Fibroblast of upper back skin (primary cell): ENCODE measurements at regions not wholly inside any gene's neighbourhood (a gene's known extent, or its start where the extent isn't known, plus 50 kb on each side); places are given as distances from the start of the nearest gene placed in this dataset.
"Not testable (repeated sequence)": the region's sequence is repeated elsewhere in the genome, so short reads cannot be mapped to it uniquely, and the experiment has no call there.

Experiments used
- DNase-seq: peaks from one replicate; pipeline ENCODE4 v3.0.0-alpha.2; 2013

DNA sequence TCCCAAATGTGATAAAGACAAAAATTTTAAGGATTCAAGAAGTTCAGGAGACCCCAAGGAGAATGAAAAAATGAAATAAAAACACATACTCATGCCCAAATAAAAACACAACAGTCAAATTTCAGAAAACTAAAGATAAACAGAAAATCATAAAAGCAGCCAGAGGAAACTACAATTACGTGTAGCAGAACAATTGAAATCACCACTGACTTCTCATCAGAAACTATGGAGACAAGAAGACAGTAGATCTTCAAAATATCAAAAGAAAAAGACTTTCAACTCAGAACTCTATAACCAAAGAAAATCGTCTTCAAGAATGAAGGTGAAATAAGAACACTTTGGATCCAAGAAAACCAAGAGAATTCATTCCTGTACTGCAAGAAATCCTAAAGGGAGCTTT lies 54.9 kb downstream of the DIO3 start:
- DNase-seq, result no peak

DNA sequence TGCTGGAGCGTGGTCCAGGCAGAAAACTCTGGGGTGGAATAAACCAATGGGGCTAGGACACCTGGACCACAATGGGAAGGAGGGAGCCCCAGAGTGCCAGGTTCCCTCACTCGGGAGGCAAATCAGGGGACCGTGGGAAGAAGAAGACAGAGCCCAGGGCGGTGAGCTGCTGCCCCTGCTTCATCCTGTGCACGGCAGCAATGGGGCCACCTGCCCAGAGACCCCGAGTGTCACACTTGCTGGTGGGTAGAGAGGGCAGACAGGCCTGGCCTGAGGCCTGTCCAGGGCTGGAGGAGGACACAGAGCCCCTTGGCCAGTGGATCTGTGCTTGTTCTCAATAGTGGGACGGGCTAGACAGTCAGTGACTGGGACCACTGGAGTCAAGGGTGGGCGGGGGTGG lies 58.2 kb downstream of the DIO3 start:
- no peak for DNase-seq

DNA sequence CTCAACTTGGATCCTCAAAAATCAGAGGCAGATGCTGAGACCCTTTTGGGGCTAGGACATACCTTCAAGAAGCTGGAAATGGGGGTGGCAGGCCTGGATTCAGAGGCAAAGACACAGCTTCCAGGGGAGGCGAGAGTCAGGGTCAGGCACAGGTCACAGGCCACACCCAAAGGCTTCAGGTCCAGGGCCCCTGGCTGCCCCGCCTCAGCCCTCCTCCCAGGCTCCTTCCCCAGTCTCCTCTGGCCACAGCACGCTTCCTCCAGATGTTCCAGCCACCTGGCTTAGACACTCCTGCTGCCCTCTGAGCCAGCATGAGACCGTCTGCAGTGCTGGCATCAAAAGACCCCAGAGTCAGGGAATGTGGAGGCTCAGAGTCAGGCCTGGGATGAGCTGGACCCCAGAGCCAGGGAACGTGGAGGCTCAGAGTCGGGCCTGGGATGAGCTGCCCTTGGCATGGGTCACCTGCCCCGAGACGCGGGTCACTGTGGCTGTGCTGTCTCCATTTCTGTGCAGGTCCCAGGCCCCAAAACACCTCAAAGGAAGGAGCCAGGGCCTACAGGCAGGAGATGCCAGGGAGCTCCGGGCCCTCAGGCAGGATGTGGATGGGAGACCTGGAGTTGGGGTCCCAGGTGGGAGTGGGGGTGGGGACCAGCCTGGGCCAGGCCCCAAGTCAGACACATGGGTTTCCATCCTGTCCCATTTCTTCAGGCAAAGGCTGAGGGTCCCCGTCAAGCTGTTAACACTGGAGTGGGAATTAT lies 58.9 kb downstream of the DIO3 start:
- no peak for DNase-seq

DNA sequence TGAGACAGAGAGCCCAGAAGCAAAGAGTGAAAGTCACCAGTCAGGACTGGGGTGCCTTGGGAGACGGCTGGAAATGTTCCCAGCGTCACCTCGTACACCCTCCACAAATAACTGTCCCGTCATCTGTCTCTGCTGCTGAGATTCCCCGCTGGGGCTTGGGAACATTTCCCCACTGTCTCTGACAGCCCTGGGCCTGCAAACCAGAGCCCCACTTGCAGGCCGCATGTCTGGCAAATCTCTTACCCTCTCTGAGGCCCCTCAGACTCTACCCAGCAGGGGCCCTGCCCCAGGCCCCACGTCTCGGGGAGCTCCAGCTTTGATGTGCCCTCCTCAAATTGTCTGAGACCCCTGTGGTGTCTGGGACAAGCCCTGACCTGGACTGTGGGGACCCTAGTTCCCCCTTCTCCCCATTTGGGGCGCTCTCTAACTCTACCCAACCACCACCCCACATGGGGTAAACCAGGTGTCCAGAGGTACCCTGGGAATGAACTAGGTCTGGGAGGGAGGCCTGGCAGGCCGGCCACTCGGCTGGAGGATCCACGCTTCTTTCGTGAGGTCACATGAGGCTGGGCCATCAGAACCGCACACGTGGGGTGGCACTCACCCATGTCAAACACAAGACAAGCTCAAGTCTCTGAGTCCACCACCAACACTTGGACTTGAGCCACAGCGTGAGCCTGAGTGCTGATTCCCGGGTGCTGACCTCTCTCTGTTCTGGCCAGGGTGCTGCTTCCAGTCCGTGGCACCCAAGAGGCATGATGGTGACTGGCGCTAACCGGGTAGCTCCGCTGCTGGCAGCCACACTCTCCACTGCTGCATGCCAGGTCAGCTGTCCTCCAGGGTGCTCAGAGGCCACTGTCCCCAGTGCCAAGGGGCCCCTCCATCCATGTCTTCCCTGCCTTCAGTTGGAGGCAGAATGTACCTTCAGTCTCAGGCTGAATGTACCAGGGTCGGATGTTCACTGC lies 59.8 kb downstream of the DIO3 start:
- no peak for DNase-seq

DNA sequence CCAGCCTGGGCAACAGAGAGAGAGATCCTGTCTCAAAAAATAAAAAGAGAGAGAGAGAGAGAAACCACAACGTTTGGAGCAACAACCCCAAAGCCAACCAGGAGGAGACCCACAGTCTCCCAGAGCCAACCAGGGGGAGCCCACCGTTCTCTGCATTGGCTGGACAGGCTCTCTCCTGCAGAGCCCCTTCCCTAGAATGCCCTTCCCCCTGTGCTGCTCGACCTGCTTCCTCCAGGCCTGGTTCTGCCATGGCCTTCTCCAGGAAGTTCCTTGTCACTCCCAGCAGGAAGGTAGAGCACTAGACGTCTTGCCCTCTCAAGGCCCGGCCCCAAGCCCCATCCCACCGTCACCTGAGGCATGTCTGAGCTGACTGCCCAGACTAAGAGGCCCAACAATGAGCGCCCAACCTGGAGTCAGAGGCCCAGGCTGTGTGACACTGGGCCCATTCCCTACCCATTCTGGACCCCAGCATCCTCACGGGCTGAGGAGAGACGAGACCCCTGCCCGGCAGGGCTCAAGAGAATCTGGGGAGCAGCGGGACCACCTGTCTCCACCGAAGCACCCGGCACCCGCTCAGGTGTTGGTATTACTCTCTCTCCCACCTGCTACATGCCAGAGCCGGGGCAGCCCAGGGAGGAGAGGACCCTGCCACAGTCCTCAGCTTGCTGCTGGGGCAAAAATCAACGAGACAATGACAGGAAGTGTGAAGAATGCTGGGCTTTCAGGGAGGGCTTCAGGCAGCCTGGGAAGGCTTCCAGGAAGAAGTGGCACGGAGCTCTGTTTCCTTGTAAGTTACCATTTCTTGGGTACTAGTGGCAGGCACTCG lies 61.2 kb downstream of the DIO3 start:
- DNase-seq, result no peak

DNA sequence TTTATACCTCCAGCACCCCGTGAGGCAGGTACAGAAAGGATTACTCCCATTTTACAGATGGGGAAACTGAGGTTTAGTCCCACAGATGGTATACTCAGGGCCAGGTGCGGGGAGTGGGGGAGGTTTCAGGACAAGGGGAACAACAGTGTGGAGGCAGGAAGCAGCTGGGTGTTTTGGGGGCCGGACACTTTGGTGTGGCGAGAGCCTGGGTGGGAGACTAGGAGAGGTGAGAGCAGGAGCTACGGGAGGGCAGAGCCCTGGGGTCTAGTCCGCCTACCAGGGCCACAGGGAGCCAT lies 61.7 kb downstream of the DIO3 start:
- no peak for DNase-seq

DNA sequence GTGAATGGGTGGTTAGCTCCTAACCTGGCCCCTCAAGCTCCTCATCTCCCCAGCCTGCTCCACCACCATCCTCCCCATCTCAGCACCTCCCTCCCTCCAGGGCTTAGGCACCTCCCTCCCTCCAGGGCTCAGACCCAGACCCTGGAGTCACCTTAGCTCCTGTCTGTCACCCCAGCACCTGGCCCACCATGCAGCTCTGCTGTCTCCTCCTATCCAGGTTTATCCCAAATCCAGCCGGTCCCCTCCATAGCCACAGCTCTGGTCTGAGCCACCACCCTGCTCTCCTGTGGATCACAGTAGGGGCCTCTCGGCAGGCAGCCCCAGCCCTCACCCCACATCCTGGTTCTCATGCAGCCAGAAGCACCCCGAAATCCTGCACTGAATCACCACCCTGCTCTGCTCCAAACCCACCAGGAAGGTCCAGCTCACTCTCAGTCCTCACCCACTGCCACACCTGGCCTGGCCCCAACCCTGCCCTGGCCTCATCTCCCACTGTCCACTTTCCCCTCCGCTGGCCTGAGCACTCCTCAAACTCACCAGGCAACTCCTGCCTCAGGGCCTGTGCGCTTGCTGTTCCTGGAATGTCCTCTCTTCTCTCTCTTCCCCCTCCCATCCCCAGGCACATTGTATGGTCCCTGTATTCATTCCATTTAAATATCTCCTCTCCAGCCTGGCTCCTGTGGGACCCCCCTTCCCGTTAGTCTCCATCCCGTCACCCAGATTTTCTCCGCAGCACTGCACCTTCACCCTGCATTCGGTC lies 62.6 kb downstream of the DIO3 start:
- DNase-seq, result no peak

DNA sequence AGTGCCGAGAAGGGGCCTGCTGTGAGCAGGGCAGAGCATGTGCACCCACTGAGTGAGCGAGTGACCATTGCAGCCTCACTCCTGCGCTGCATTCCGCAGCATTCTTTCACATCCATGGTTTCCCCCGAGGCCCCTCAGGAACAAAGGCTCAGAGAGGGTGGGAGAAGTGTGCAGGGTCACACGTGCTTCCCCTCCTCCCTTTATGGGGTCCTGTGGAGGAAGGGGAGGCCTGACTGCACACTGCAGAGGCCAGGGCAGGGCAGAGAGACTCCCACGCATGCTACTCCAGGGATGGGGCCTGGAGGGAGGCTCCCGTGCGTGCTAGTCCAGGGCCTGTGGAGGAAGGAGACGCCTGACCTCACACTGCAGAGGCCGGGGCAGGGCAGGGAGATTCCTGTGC lies 63.2 kb downstream of the DIO3 start:
- no peak for DNase-seq

DNA sequence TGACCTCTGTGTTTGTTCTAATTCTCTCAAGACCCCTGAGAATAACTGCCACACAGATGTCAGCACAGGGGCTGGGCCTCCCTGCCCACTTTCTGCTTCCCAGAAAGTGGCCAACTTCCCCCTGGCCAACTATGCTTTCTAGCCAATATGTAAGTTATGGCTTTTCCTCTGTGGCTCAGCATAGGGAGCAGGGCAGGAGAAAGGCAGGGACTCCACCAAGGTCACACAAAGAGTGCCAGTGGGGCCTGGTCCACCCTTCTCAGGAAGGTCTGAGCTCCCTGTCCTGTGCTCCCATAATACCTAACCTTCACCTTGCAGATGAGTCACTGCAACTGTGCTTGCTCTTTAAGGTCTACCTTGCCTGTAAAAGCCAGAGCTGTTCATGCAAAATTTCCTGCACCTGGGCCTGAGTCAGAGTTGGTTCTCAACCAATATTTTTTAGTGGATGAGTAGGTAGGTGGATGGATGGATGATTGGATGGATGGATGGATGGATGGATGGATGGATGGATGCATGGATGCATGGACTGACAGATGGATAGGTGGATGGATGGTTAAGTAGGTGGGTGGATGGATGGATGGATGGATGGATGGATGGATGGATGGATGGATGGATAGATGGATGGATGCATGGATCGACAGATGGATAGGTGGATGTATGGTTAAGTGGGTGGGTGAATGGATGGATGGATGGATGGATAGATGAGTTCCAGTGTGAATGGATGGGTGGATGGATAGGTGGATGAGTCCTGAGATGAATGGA lies 64.2 kb downstream of the DIO3 start:
- DNase-seq, result no peak

DNA sequence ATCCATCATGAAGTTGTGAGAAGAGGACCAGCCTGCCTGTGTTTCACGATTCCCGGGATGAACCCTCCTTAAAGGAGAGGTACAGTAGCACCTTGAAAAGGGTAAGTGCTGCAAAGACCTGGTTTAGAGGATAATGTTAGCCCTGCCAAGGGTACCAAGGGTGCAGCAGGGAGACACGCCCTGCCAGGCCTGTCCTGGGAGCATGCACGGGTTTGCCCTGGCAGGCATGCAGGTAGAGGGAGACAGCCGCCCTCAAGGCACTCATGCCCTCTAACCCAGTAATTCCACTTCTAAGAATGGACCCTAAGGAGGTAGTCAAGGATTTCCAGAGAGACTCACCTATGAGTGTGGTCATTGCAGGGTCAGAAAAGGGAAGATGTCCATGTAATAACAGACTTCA lies 65.0 kb downstream of the DIO3 start:
- no peak for DNase-seq

DNA sequence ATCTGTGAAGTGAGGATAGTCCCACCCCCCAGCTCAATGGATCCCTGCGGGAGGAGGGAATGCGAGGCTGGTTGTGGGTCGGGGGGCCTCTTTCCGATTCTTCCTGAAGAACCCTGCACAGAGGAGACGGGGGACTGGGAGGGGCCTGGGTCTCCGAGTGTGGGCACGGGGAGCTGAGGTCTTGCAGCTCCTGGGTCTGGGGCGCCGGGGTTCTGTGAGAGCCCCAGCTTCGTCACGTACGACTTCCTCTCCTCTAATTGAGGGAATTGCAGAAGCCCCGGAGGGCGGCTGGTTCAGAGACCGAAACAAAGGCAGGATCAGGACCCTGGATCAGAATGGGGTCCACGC lies 66.6 kb downstream of the DIO3 start:
- no peak for DNase-seq

DNA sequence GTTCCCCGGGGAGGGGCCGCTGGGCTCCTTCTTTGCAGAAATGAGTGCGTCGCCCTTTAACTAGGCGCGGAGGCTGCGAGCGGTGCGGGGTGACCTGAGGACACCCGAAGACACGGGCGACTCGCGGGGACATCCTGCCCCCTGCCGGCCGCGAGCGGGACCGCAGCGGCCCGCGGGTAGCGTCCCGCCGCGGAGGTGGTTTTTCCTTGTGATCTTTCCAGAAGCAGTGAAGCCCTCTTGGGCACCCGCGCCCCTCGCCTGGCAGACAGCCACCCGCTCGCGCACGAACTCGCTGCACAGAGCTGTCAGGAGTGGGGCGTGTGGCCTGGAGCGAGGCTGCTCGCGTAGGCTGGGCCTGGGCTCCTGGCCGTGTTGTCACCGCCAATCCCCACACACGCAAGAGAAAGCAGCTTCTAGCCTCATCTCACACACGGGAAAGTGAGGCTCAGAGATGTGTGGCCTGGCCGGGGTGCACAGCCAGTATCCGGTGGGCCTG lies 67.2 kb downstream of the DIO3 start:
- DNase-seq, result peak; percentile 57

DNA sequence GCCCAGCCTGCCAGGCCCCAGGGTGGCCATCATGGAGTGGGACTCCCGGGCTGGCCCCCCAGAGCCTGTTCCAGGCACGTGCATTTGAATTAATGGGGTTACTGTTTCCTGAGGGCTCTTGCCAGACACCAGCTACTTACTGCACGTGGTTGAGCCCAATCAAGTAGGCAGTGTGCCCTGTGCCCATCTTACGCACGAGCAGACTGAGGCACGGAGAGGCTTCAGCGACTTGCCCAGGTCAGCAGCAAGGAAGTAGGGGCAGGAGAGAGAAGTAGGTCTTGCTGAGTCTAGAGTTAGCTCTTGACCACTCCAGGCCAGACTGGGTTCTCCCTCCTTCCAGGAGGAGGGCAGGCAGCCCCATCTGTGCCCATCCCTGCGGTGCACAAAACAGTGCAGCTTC lies 67.7 kb downstream of the DIO3 start:
- no peak for DNase-seq

DNA sequence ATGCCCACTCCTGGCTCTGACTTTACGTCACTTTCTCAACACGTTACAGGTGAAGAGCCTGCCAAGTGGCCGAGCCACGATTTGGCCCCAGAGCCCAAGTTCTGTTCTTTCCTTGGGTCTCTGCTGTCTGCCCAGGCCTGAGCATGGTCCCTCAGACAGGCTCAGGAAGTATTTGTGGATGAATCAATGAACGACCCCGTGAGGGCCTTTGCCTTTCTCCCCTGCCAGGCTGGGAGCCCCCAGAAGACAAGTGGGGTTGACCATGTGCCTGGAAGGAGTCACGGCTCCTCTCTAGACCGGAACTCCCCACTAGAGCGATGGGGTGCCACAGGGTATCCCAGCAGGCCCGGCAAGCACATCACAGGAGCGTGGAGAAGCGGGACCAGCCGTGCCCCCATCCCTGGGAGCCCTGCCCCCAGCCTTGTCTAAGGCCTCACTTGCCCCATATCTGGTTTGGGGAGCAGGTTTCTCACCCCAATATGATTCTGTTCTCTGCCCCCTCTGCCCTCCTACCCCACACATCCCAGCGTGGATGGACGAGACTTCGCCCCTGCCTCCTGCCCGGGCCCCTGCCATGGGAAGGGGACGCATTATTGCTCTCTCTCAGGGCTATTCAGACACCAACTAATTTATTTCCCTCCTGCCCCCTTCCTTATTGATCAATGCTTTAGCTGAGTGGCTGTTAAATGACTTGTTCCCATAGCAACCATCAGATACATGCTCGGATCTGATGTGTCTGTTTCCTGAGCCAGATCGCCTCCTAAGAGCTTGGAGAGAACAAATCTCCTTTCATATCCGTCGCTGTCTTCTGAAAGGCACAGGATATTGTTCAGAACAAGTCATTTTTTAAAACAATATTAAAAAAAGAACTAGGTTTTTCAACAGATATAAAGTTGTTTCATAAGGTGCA lies 69.0 kb downstream of the DIO3 start:
- no peak for DNase-seq

DNA sequence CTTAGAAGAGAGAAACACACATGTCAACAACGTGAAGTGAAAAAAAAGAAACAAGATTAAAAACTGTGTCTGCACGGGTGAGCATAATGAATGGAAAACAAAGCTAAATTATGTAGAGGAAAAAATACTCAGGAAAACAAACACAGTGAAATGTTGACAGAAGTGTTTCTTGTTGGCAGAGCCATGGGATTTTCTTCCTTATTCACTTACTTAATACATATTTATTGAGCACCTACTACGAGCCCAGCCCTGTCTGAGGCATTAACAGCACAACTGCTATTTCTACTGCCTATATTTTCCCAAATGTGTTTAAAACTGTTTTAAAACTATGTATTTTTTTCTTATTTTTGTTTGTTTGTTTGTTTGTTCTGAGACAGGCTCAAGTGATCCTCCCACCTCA lies 69.9 kb downstream of the DIO3 start:
- no peak for DNase-seq

DNA sequence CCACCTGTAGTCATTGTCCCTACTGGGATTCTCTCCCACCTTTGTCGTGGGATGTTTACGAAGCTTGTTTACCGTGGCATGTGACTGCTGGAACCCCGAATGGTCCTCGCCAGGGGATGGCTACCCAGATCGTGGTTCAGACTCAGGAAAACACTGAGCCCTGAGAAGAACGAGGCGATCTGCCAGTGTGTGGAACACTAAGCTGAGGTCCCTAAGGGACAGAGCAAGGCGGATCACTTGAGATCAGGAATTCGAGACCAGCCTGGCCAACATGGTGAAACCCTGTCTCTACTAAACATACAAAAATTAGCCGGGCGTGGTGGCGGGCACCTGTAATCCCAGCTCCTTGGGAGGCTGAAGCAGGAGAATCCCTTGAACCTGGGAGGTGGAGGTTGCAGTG lies 70.7 kb downstream of the DIO3 start:
- DNase-seq, result not testable (repeated sequence)

DNA sequence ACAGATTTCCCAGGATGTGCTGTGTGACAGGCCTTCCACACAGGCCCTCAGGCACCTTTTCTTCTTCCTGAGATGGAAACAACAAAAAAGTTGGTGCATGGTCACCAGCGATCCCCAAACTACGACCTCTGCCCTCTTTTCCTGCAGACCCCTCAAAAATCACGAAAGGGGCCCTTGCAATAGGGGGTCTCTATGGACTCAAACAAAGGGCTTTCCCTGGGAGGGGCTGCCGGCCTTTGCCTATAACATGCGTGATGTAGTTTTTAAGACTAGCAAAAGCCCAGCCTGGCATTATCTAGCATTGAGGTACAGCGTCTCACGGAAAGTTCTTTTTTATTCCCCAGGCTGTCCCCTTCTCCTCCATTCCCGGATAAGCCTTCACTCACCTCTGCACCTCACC lies 71.2 kb downstream of the DIO3 start:
- DNase-seq, result no peak

DNA sequence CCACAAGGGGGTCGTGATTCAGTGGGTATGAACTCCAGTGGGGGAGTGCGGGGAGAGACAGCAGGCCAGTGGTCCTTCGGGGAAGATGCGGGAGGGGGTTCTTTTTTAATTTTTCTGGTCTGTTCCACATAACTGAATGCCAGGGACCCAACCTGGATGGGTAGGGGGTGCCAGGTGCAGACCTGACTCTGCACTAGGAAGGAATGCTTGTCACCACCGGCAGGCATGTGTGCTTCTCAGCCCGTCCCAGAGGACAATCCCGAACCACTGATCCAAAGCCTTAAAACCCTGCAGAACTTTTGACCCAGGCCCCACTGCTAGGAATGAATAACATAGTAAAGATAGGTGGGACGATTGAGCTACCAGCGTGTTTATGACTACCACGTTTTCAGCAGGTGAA lies 72.0 kb downstream of the DIO3 start:
- no peak for DNase-seq

DNA sequence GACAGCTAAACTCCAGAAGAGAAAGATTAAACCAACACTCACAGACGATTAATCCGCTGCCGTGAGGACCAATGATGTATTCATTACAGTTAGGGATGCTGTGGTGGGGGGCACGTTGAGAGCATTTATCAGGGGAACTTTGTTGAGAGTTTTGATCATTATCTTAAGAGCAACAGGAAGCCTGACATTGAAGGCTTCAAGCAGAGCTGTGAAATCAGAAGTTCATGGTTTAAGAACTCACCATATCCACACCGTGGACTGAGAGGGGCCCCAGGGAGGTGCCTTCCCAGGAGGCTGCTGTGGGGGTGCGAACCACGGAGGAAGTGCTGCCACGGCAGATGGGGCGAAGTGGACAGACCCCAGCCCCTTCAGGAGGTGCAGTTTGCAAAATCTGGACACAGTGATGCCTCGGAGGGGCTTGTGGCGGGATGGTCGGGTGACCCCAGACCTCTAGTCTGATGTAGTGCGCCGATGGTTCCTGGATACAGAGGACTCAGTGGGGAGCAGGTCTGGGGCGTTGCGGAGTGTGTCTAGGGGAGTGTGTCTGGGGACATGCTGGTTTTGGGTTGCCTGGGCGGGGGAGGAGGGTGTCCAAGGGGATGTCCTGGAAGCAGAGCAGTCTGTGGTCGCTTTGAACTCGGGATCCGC lies 73.0 kb downstream of the DIO3 start:
- no peak for DNase-seq
